ENCODE measurements at regions not wholly inside any gene's neighbourhood (a gene's known extent, or its start where the extent isn't known, plus 50 kb on each side); places are given as distances from the start of the nearest gene placed in this dataset.

GRCh38 chr11:114764563-114764962, 86.2 kb downstream of the NXPE2 start:
- ATAC-seq (no peak), DNase-seq (ENCODE audit: low read depth, low spot score) (no peak)
- no peak overlapping the region for H3K4me3 ChIP-seq (replicated peaks in 1 of 2; ENCODE audit: low read depth in 1 of 2, low read length in 2 of 2)
- ChIA-PET POLR2A (no interaction called here), RAD21 (ENCODE audit: low non-redundant PET in 1 of 2, low total read pairs in 2 of 2, uncharacterized antibody in 2 of 2, unreplicated experiment in 2 of 2) (no interaction called here), CTCF (no interaction called here)
- no peaks in the 10 kb centered on the region for H3K36me3 ChIP-seq (ENCODE audit: control insufficient read depth in 1 of 2, insufficient read depth in 2 of 2, low read length in 2 of 2)
- H3K27me3 ChIP-seq (ENCODE audit: insufficient read depth, low read length) = no peaks in the 10 kb centered on the region
- no peak overlapping the region for H2AFZ ChIP-seq (ENCODE audit: low read depth, low read length, poor library complexity, severe bottlenecking)
- no peaks in the 10 kb centered on the region for H3K9me2 ChIP-seq (ENCODE audit: insufficient read depth)
- no peak overlapping the region for H3K27ac ChIP-seq (ENCODE audit: low read depth, low read length)
- intact Hi-C loops (cut with micrococcal nuclease) = no loop called here
- no peaks in the 10 kb centered on the region for H3K79me2 ChIP-seq (ENCODE audit: insufficient read depth, low read length)
- H3K9me3 ChIP-seq (ENCODE audit: control insufficient read depth in 1 of 2, insufficient read depth in 1 of 2, low read depth in 1 of 2, low read length in 2 of 2) = peaks cover 0 to 3% of the 10 kb centered on the region in 2 experiments; a peak in 1 of 4 replicates
- BruUV-seq (replicated peaks) = no TSS peak
- H3K4me2 ChIP-seq (ENCODE audit: low read length) = no peak overlapping the region
- TF ChIP-seq CBX3 (IDR thresholded peaks at IDR 0.05; ENCODE audit: low read depth) (no peak), TCF7L2 (IDR thresholded peaks at IDR 0.05; ENCODE audit: borderline replicate concordance, extremely low read depth, insufficient read depth, insufficient read length) (no peak), REST (IDR thresholded peaks at IDR 0.05; ENCODE audit: low read depth) (no peak), SIN3A (IDR thresholded peaks at IDR 0.05; ENCODE audit: low read depth) (no peak), ZFX (IDR thresholded peaks at IDR 0.05) (no peak), FOSL1 (IDR thresholded peaks at IDR 0.05; ENCODE audit: low read depth) (no peak), SP1 (IDR thresholded peaks at IDR 0.05; ENCODE audit: low read depth) (no peak), ELF1 (IDR thresholded peaks at IDR 0.05; ENCODE audit: borderline replicate concordance, low read depth) (no peak), EGR1 (IDR thresholded peaks at IDR 0.05; ENCODE audit: low read depth) (no peak), ZNF274 (IDR thresholded peaks at IDR 0.05; ENCODE audit: low read depth, low read length) (no peak)
- TF ChIP-seq, protein P1, sequence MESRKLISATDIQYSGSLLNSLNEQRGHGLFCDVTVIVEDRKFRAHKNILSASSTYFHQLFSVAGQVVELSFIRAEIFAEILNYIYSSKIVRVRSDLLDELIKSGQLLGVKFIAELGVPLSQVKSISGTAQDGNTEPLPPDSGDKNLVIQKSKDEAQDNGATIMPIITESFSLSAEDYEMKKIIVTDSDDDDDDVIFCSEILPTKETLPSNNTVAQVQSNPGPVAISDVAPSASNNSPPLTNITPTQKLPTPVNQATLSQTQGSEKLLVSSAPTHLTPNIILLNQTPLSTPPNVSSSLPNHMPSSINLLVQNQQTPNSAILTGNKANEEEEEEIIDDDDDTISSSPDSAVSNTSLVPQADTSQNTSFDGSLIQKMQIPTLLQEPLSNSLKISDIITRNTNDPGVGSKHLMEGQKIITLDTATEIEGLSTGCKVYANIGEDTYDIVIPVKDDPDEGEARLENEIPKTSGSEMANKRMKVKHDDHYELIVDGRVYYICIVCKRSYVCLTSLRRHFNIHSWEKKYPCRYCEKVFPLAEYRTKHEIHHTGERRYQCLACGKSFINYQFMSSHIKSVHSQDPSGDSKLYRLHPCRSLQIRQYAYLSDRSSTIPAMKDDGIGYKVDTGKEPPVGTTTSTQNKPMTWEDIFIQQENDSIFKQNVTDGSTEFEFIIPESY (IDR thresholded peaks at IDR 0.05; ENCODE audit: extremely low read depth, insufficient replicate concordance, low read length) = no peak
- TF ChIP-seq, protein P2, sequence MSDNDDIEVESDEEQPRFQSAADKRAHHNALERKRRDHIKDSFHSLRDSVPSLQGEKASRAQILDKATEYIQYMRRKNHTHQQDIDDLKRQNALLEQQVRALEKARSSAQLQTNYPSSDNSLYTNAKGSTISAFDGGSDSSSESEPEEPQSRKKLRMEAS (IDR thresholded peaks at IDR 0.05) = no peak
- H3K4me1 ChIP-seq (ENCODE audit: control insufficient read depth in 1 of 2, insufficient read depth in 2 of 2, low read length in 2 of 2) = no peaks in the 10 kb centered on the region
- no peaks in the 10 kb centered on the region for H4K20me1 ChIP-seq (ENCODE audit: insufficient read depth)
- H3K9ac ChIP-seq (ENCODE audit: low read length) = no peak overlapping the region

Measured in HCT116 (cell line).